G401 (cell line): ENCODE measurements at regions not wholly inside any gene's neighbourhood (a gene's known extent, or its start where the extent isn't known, plus 50 kb on each side); places are given as distances from the start of the nearest gene placed in this dataset.

Experiments
- DNase-seq: peaks from one replicate; pipeline ENCODE4 v3.0.0-alpha.2; 2015; ENCODE audit warnings: low spot score
- in situ Hi-C: cut with HindIII; loops from 2 replicates; pipeline ENCODE4 v1.10.0; 2016; ENCODE audit warnings: low sequenced_read_pairs, mixed read lengths

- no peak for DNase-seq
- in situ Hi-C loops, result no loop called here
Measured at GRCh38 chr12:19953734-19954133, 414.6 kb upstream of the PDE3A start.

- no peak for DNase-seq
- in situ Hi-C loops, result no loop called here
Measured at GRCh38 chr12:19954163-19954562, 414.2 kb upstream of the PDE3A start.

- in situ Hi-C loops, result no loop called here
- DNase-seq, result no peak
Measured at GRCh38 chr12:19957308-19958125, 410.8 kb upstream of the PDE3A start.

GRCh38 chr12:19958389-19958788 lies 409.9 kb upstream of the PDE3A start:
- no peak for DNase-seq
- in situ Hi-C loops, result no loop called here

GRCh38 chr12:19959353-19959752 lies 409.0 kb upstream of the PDE3A start:
- in situ Hi-C loops, result no loop called here
- no peak for DNase-seq

GRCh38 chr12:19960527-19960926 lies 407.8 kb upstream of the PDE3A start:
- no peak for DNase-seq
- in situ Hi-C loops, result no loop called here

GRCh38 chr12:19962192-19962591 lies 406.1 kb upstream of the PDE3A start:
- DNase-seq, result no peak
- in situ Hi-C loops, result no loop called here

GRCh38 chr12:19963972-19964371 lies 404.4 kb upstream of the PDE3A start:
- in situ Hi-C loops, result no loop called here
- DNase-seq, result no peak

GRCh38 chr12:19964549-19964948 lies 403.8 kb upstream of the PDE3A start:
- in situ Hi-C loops, result no loop called here
- no peak for DNase-seq

- in situ Hi-C loops, result no loop called here
- no peak for DNase-seq
Measured at GRCh38 chr12:19965196-19966038, 402.9 kb upstream of the PDE3A start.

GRCh38 chr12:19967001-19967400 lies 401.3 kb upstream of the PDE3A start:
- in situ Hi-C loops, result no loop called here
- DNase-seq, result no peak

GRCh38 chr12:19967431-19967830 lies 400.9 kb upstream of the PDE3A start:
- no peak for DNase-seq
- in situ Hi-C loops, result no loop called here

- in situ Hi-C loops, result no loop called here
- no peak for DNase-seq
Measured at GRCh38 chr12:19970116-19970515, 398.2 kb upstream of the PDE3A start.

- DNase-seq, result no peak
- in situ Hi-C loops, result no loop called here
Measured at GRCh38 chr12:19970821-19971220, 397.5 kb upstream of the PDE3A start.

- in situ Hi-C loops, result no loop called here
- no peak for DNase-seq
Measured at GRCh38 chr12:19971361-19972280, 396.7 kb upstream of the PDE3A start.

- in situ Hi-C loops, result no loop called here
- no peak for DNase-seq
Measured at GRCh38 chr12:19972325-19973288, 395.7 kb upstream of the PDE3A start.

- in situ Hi-C loops, result no loop called here
- no peak for DNase-seq
Measured at GRCh38 chr12:19978193-19978592, 390.1 kb upstream of the PDE3A start.

- in situ Hi-C loops, result no loop called here
- DNase-seq, result no peak
Measured at GRCh38 chr12:19979584-19979983, 388.8 kb upstream of the PDE3A start.
